GM12892 (cell line): ENCODE measurements at regions not wholly inside any gene's neighbourhood (a gene's known extent, or its start where the extent isn't known, plus 50 kb on each side); places are given as distances from the start of the nearest gene placed in this dataset.

Experiments
- POLR2A ChIP-seq: IDR thresholded peaks from 2 replicates; pipeline ENCODE4 v1.6.1; 2011; ENCODE audit warnings: low read depth, low read length, control low read depth
- POLR2AphosphoS5 ChIP-seq: IDR thresholded peaks from 2 replicates; pipeline ENCODE4 v1.6.1; 2011; ENCODE audit warnings: low read depth, low read length, control low read depth
- TAF1 ChIP-seq: IDR thresholded peaks from 2 replicates; pipeline ENCODE4 v1.6.1; 2011; ENCODE audit warnings: low read depth, mild to moderate bottlenecking, control low read depth, low read length, borderline replicate concordance

- no peak for TF ChIP-seq POLR2A
- no peak for TF ChIP-seq POLR2AphosphoS5
- TF ChIP-seq TAF1, result no peak
Measured at GRCh38 chr18:30889519-30890301, 152.8 kb downstream of the DSC3 start.
